ENCODE measurements at regions not wholly inside any gene's neighbourhood (a gene's known extent, or its start where the extent isn't known, plus 50 kb on each side); places are given as distances from the start of the nearest gene placed in this dataset.

- Histone ChIP-seq H3K27me3 (replicated peaks in 1 of 4; ENCODE audit: control extremely low read depth in 1 of 4, control insufficient read depth in 3 of 4, insufficient read depth in 4 of 4, low read length in 3 of 4) (no peaks in the 10 kb centered on the region), H3K79me2 (ENCODE audit: control insufficient read depth, insufficient read depth, low read length) (no peaks in the 10 kb centered on the region), H4K20me1 (ENCODE audit: control insufficient read depth, insufficient read depth, low read length, poor library complexity, severe bottlenecking) (no peaks in the 10 kb centered on the region), H3K36me3 (replicated peaks in 1 of 2; ENCODE audit: control extremely low read depth in 1 of 2, control insufficient read depth in 1 of 2, extremely low read depth in 1 of 2, insufficient read depth in 2 of 2, low read length in 1 of 2) (no peaks in the 10 kb centered on the region), H3K4me3 (ENCODE audit: control extremely low read depth in 1 of 5, extremely low read depth in 1 of 5, insufficient read depth in 1 of 5, low read depth in 2 of 5, low read length in 4 of 5) (no peak overlapping the region), H3K9me3 (ENCODE audit: control extremely low read depth in 1 of 3, control insufficient read depth in 2 of 3, insufficient read depth in 1 of 3, low read length in 2 of 3) (no peaks in the 10 kb centered on the region), H3K4me1 (ENCODE audit: control insufficient read depth in 2 of 2, insufficient read depth in 2 of 2, low read length in 2 of 2) (no peaks in the 10 kb centered on the region), H3K9ac (ENCODE audit: low read length) (no peak overlapping the region), H3K27ac (ENCODE audit: low read length in 2 of 2) (no peak overlapping the region), H3K4me2 (replicated peaks; ENCODE audit: low read depth, low read length, poor library complexity, severe bottlenecking) (no peak overlapping the region), H2AFZ (ENCODE audit: insufficient read depth, low read depth, low read length, poor library complexity, severe bottlenecking) (no peak overlapping the region)
- Mint-ChIP-seq H3K4me1 (no peaks in the 10 kb centered on the region), H3K27ac (no peak overlapping the region), H3K27me3 (no peaks in the 10 kb centered on the region), H3K4me3 (no peak overlapping the region), H3K9me3 (ENCODE audit: insufficient read depth) (no peaks in the 10 kb centered on the region)
- CTCF ChIA-PET, result no interaction called here
- no peak for ATAC-seq (ENCODE audit: low read depth)
- DNase-seq, result no peak
- POLR2A ChIA-PET, result no interaction called here
- TF ChIP-seq EZH2 (IDR thresholded peaks at IDR 0.05; ENCODE audit: borderline replicate concordance, insufficient read depth, low read depth, low read length, poor library complexity, severe bottlenecking) (no peak), CTCF (IDR thresholded peaks at IDR 0.05) (no peak)
- no CpG with 5 or more reads among the region's 2 CpGs for WGBS (ENCODE audit: insufficient coverage)
- intact Hi-C loops (cut with micrococcal nuclease), result no loop called here
Observed at GRCh38 chr2:155315768-155316167, 617.3 kb downstream of the KCNJ3 start.

GRCh38 chr2:155310589-155310988 is 612.1 kb downstream of the KCNJ3 start:
- Mint-ChIP-seq H3K4me3 (no peak overlapping the region), H3K27me3 (no peaks in the 10 kb centered on the region), H3K27ac (no peak overlapping the region), H3K4me1 (no peaks in the 10 kb centered on the region), H3K9me3 (ENCODE audit: insufficient read depth) (no peaks in the 10 kb centered on the region)
- intact Hi-C loops (cut with micrococcal nuclease), result no loop called here
- Histone ChIP-seq H2AFZ (ENCODE audit: insufficient read depth, low read depth, low read length, poor library complexity, severe bottlenecking) (no peak overlapping the region), H3K9me3 (ENCODE audit: control extremely low read depth in 1 of 3, control insufficient read depth in 2 of 3, insufficient read depth in 1 of 3, low read length in 2 of 3) (no peaks in the 10 kb centered on the region), H3K4me1 (ENCODE audit: control insufficient read depth in 2 of 2, insufficient read depth in 2 of 2, low read length in 2 of 2) (no peaks in the 10 kb centered on the region), H3K4me3 (ENCODE audit: control extremely low read depth in 1 of 5, extremely low read depth in 1 of 5, insufficient read depth in 1 of 5, low read depth in 2 of 5, low read length in 4 of 5) (no peak overlapping the region), H3K27me3 (replicated peaks in 1 of 4; ENCODE audit: control extremely low read depth in 1 of 4, control insufficient read depth in 3 of 4, insufficient read depth in 4 of 4, low read length in 3 of 4) (no peaks in the 10 kb centered on the region), H3K27ac (ENCODE audit: low read length in 2 of 2) (no peak overlapping the region), H3K79me2 (ENCODE audit: control insufficient read depth, insufficient read depth, low read length) (no peaks in the 10 kb centered on the region), H3K9ac (ENCODE audit: low read length) (no peak overlapping the region), H3K36me3 (replicated peaks in 1 of 2; ENCODE audit: control extremely low read depth in 1 of 2, control insufficient read depth in 1 of 2, extremely low read depth in 1 of 2, insufficient read depth in 2 of 2, low read length in 1 of 2) (no peaks in the 10 kb centered on the region), H3K4me2 (replicated peaks; ENCODE audit: low read depth, low read length, poor library complexity, severe bottlenecking) (no peak overlapping the region), H4K20me1 (ENCODE audit: control insufficient read depth, insufficient read depth, low read length, poor library complexity, severe bottlenecking) (no peaks in the 10 kb centered on the region)
- TF ChIP-seq CTCF (IDR thresholded peaks at IDR 0.05) (no peak), EZH2 (IDR thresholded peaks at IDR 0.05; ENCODE audit: borderline replicate concordance, insufficient read depth, low read depth, low read length, poor library complexity, severe bottlenecking) (no peak)
- ChIA-PET CTCF (no interaction called here), POLR2A (no interaction called here)
- no peak for ATAC-seq (ENCODE audit: low read depth)
- no CpG with 5 or more reads among the region's 3 CpGs for WGBS (ENCODE audit: insufficient coverage)
- DNase-seq, result no peak

Measured in B cell (primary cell).